Neural crest cell (in vitro differentiated cells): ENCODE measurements at regions not wholly inside any gene's neighbourhood (a gene's known extent, or its start where the extent isn't known, plus 50 kb on each side); places are given as distances from the start of the nearest gene placed in this dataset.

Experiments
- DNase-seq: peaks from one replicate; pipeline ENCODE4 v3.0.0; 2021; ENCODE audit warnings: low read depth, mixed read lengths, low spot score
- H3K27ac Mint-ChIP-seq: one replicate; pipeline ENCODE4 v1.8.0; 2021; ENCODE audit warnings: mild to moderate bottlenecking, mixed read lengths; ENCODE audit not compliant: unreplicated experiment
- H3K27me3 Mint-ChIP-seq: 2 replicates; pipeline ENCODE4 v1.8.0; 2021; ENCODE audit warnings: low read depth, mild to moderate bottlenecking, mixed read lengths
- H3K36me3 Mint-ChIP-seq: 2 replicates; pipeline ENCODE4 v1.8.0; 2021; ENCODE audit warnings: low read depth, mild to moderate bottlenecking, mixed read lengths
- H3K4me1 Mint-ChIP-seq: 2 replicates; pipeline ENCODE4 v1.8.0; 2021; ENCODE audit warnings: mixed read lengths
- H3K4me3 Mint-ChIP-seq: one replicate; pipeline ENCODE4 v1.8.0; 2021; ENCODE audit warnings: mild to moderate bottlenecking, mixed read lengths
- H3K9me3 Mint-ChIP-seq: 2 replicates; pipeline ENCODE4 v1.8.0; 2021; ENCODE audit warnings: mixed read lengths
- TF ChIP-seq, protein P1 (sequence below): fragments of 200-600 bp; sonication (generic); conservative IDR thresholded peaks from 2 replicates; pipeline ENCODE4 v1.5.0; 2021; ENCODE audit warnings: antibody characterized with exemption, mild to moderate bottlenecking

DNA sequence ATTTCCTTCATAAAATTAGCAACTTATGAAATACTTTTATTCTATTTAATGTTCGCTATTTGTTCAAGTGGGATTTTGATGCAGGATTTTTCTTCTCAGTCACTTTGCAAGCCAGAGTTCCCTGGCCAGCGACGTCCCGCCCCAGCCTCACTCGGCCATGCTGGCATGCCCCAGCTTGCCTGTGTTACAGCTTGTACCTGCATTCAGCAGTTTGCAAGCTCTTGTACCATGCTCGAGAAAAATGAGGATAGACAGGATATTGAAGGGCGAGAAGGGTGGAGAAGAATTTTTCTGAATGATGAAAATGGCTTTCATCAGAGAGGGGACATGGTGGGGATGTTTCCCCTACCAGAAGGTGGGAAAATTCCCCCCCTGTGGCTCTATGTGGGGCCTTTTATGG lies 2180.2 kb upstream of the PCDH20 start:
- no peak overlapping the region for H3K27ac Mint-ChIP-seq
- no peak overlapping the region for H3K4me3 Mint-ChIP-seq
- peaks cover 3% of the 10 kb centered on the region for H3K9me3 Mint-ChIP-seq
- TF ChIP-seq, protein P1, sequence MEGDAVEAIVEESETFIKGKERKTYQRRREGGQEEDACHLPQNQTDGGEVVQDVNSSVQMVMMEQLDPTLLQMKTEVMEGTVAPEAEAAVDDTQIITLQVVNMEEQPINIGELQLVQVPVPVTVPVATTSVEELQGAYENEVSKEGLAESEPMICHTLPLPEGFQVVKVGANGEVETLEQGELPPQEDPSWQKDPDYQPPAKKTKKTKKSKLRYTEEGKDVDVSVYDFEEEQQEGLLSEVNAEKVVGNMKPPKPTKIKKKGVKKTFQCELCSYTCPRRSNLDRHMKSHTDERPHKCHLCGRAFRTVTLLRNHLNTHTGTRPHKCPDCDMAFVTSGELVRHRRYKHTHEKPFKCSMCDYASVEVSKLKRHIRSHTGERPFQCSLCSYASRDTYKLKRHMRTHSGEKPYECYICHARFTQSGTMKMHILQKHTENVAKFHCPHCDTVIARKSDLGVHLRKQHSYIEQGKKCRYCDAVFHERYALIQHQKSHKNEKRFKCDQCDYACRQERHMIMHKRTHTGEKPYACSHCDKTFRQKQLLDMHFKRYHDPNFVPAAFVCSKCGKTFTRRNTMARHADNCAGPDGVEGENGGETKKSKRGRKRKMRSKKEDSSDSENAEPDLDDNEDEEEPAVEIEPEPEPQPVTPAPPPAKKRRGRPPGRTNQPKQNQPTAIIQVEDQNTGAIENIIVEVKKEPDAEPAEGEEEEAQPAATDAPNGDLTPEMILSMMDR = no peak
- H3K36me3 Mint-ChIP-seq = peaks cover 2% of the 10 kb centered on the region
- no peaks in the 10 kb centered on the region for H3K27me3 Mint-ChIP-seq
- no peaks in the 10 kb centered on the region for H3K4me1 Mint-ChIP-seq
- no peak for DNase-seq

DNA sequence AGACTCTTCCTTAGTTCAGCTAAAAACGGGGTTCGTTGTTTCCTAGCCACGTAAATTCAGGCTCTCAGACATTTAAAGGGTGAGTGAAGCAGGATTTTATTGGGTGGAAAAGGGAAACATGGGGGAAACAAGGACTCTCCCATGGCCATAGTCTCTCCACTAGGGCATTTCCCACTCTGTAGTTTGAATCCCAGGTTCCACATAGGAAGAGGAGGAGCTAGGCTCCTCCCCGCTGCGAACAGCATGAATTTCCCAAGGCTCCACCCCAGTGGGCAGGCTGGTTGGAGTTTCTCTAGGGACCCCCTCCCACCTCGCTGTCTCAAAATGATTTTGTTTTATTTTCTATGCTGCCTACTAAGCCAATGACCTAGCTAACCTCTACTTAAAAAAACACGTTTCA lies 2170.8 kb upstream of the PCDH20 start:
- TF ChIP-seq, protein P1 = no peak
- H3K4me3 Mint-ChIP-seq = no peak overlapping the region
- H3K27me3 Mint-ChIP-seq = no peaks in the 10 kb centered on the region
- no peaks in the 10 kb centered on the region for H3K4me1 Mint-ChIP-seq
- no peak overlapping the region for H3K27ac Mint-ChIP-seq
- no peak for DNase-seq
- peaks cover 8% of the 10 kb centered on the region for H3K9me3 Mint-ChIP-seq
- H3K36me3 Mint-ChIP-seq = no peaks in the 10 kb centered on the region

GRCh38 chr13:63578796-63579195 lies 2163.1 kb upstream of the PCDH20 start:
- H3K27ac Mint-ChIP-seq = no peak overlapping the region
- H3K36me3 Mint-ChIP-seq = peaks cover 9% of the 10 kb centered on the region
- no peaks in the 10 kb centered on the region for H3K4me1 Mint-ChIP-seq
- no peaks in the 10 kb centered on the region for H3K27me3 Mint-ChIP-seq
- TF ChIP-seq, protein P1 = no peak
- DNase-seq = no peak
- no peak overlapping the region for H3K4me3 Mint-ChIP-seq
- H3K9me3 Mint-ChIP-seq = peaks cover 17% of the 10 kb centered on the region

- no peak for DNase-seq
- no peak overlapping the region for H3K4me3 Mint-ChIP-seq
- TF ChIP-seq, protein P1 = no peak
- H3K27ac Mint-ChIP-seq = no peak overlapping the region
- H3K4me1 Mint-ChIP-seq = no peaks in the 10 kb centered on the region
- H3K27me3 Mint-ChIP-seq = no peaks in the 10 kb centered on the region
- H3K9me3 Mint-ChIP-seq = no peaks in the 10 kb centered on the region
- H3K36me3 Mint-ChIP-seq = no peaks in the 10 kb centered on the region
These were observed 2151.4 kb upstream of the PCDH20 start for GRCh38 chr13:63567031-63567430.

- TF ChIP-seq, protein P1 = no peak
- Mint-ChIP-seq H3K4me1 (no peaks in the 10 kb centered on the region), H3K36me3 (peaks cover 2% of the 10 kb centered on the region), H3K27me3 (no peaks in the 10 kb centered on the region), H3K27ac (no peak overlapping the region), H3K9me3 (peaks cover 7% of the 10 kb centered on the region), H3K4me3 (no peak overlapping the region)
- no peak for DNase-seq
These were observed 2138.5 kb upstream of the PCDH20 start for GRCh38 chr13:63554157-63554556.

DNA sequence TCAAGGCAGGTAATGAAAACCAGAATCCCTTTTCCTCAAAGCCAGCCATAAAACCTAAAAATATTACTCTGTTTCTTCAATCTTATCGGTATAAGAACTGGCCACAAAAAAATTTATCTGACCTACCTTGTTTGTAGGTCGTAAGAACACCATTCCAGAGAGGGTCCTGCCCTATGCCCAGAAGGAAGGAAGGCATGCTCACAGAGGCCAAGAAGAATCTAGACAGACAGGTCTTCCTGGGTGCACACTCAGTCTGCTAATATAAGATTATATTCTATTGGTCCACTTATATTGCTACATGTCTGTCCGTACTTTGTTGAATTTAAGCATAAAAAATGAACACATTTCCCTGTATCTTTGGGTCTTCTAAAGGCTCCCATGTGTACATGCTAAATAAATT lies 2136.1 kb upstream of the PCDH20 start:
- DNase-seq = no peak
- H3K9me3 Mint-ChIP-seq = peaks cover 4% of the 10 kb centered on the region
- H3K36me3 Mint-ChIP-seq = peaks cover 2% of the 10 kb centered on the region
- no peaks in the 10 kb centered on the region for H3K27me3 Mint-ChIP-seq
- peaks cover 6% of the 10 kb centered on the region for H3K4me1 Mint-ChIP-seq
- TF ChIP-seq, protein P1 = no peak
- no peak overlapping the region for H3K27ac Mint-ChIP-seq
- no peak overlapping the region for H3K4me3 Mint-ChIP-seq
